Natural killer cell (primary cell): ENCODE measurements at regions not wholly inside any gene's neighbourhood (a gene's known extent, or its start where the extent isn't known, plus 50 kb on each side); places are given as distances from the start of the nearest gene placed in this dataset.

Experiments
- ATAC-seq, 3 donors: fragments of 150-1000 bp in 2 of 3; fragments of 200-7000 bp in 1 of 3; cut with Tn5 transposase; 1 replicate in 1 of 3; 2 replicates in 2 of 3; pipeline ENCODE4 v1.10.0; 2021; ENCODE audit warnings: mild to moderate bottlenecking in 2 of 3, moderate library complexity in 2 of 3
- DNase-seq, 2 donors: peaks; one replicate each; pipeline versions ENCODE4 v3.0.0 to v3.0.0-alpha.2; 2013 to 2021; ENCODE audit warnings: mixed read lengths in 1 of 2
- H3K27ac ChIP-seq: one replicate; pipeline ENCODE4 v1.5.1; 2013; ENCODE audit warnings: mild to moderate bottlenecking, low read length
- H3K27me3 ChIP-seq: one replicate; pipeline ENCODE4 v1.6.1; 2013; ENCODE audit warnings: low read length; ENCODE audit not compliant: control insufficient read depth, insufficient read depth
- H3K36me3 ChIP-seq: one replicate; pipeline ENCODE4 v1.6.1; 2013; ENCODE audit warnings: low read length; ENCODE audit not compliant: control insufficient read depth, insufficient read depth
- H3K4me1 ChIP-seq: one replicate; pipeline ENCODE4 v1.6.1; 2013; ENCODE audit warnings: low read length; ENCODE audit not compliant: control insufficient read depth, insufficient read depth
- H3K4me3 ChIP-seq: one replicate; pipeline ENCODE4 v1.5.1; 2013; ENCODE audit warnings: low read length
- H3K9me3 ChIP-seq: one replicate; pipeline ENCODE4 v1.6.1; 2013; ENCODE audit warnings: low read length; ENCODE audit not compliant: control insufficient read depth, insufficient read depth
- H3K27ac Mint-ChIP-seq, 2 donors: one replicate each; pipeline ENCODE4 v1.8.0; 2022; ENCODE audit warnings: mild to moderate bottlenecking in 2 of 2, mixed read lengths in 2 of 2, moderate library complexity in 1 of 2
- H3K27me3 Mint-ChIP-seq, 2 donors: one replicate each; pipeline ENCODE4 v1.8.0; 2022; ENCODE audit warnings: low read depth in 2 of 2, mixed read lengths in 2 of 2
- H3K36me3 Mint-ChIP-seq: one replicate; pipeline ENCODE4 v1.8.0; 2022; ENCODE audit warnings: mixed read lengths
- H3K4me1 Mint-ChIP-seq, 2 donors: one replicate each; pipeline ENCODE4 v1.8.0; 2022; ENCODE audit warnings: mixed read lengths in 2 of 2
- H3K4me3 Mint-ChIP-seq: one replicate; pipeline ENCODE4 v1.8.0; 2022; ENCODE audit warnings: mild to moderate bottlenecking, moderate library complexity, mixed read lengths
- H3K9me3 Mint-ChIP-seq, 2 donors: one replicate each; pipeline ENCODE4 v1.8.0; 2022; ENCODE audit warnings: mixed read lengths in 2 of 2
- CTCF ChIP-seq: fragments of 200-600 bp; IDR thresholded peaks from one replicate; pipeline ENCODE4 v1.8.0; 2022; ENCODE audit warnings: antibody characterized with exemption
- WGBS: methylation state at CpG from one replicate; pipeline ENCODE4 v1.1.7; 2013; ENCODE audit warnings: missing lambda C conversion rate; ENCODE audit not compliant: insufficient coverage; 5-methylcytosine and 5-hydroxymethylcytosine counted together
- intact Hi-C: fragments of 100-400 bp; cut with micrococcal nuclease; formaldehyde crosslinking; loops from one replicate; pipeline ENCODE4 v1.14.2; 2022

- Histone ChIP-seq H3K36me3 (no peaks in the 10 kb centered on the region), H3K27ac (no peak overlapping the region), H3K4me3 (no peak overlapping the region), H3K27me3 (no peaks in the 10 kb centered on the region), H3K4me1 (no peaks in the 10 kb centered on the region), H3K9me3 (no peaks in the 10 kb centered on the region)
- DNase-seq (no peak), ATAC-seq (no peak)
- intact Hi-C loops, result no loop called here
- 92% methylated on average over 5 of the region's 5 CpGs for WGBS
- TF ChIP-seq CTCF, result no peak
- Mint-ChIP-seq H3K4me1 (no peaks in the 10 kb centered on the region), H3K9me3 (no peaks in the 10 kb centered on the region), H3K36me3 (no peaks in the 10 kb centered on the region), H3K4me3 (no peak overlapping the region), H3K27me3 (peaks cover 0 to 6% of the 10 kb centered on the region in 2 donors), H3K27ac (no peak overlapping the region)
Observed at GRCh38 chr15:38724827-38725226, 160.2 kb upstream of the RASGRP1 start.

- Mint-ChIP-seq H3K27ac (no peak overlapping the region), H3K4me1 (no peaks in the 10 kb centered on the region), H3K36me3 (no peaks in the 10 kb centered on the region), H3K9me3 (no peaks in the 10 kb centered on the region), H3K27me3 (peaks cover 0 to 13% of the 10 kb centered on the region in 2 donors), H3K4me3 (no peak overlapping the region)
- DNase-seq (no peak), ATAC-seq (no peak)
- no peak for TF ChIP-seq CTCF
- Histone ChIP-seq H3K9me3 (no peaks in the 10 kb centered on the region), H3K4me3 (no peak overlapping the region), H3K27ac (no peak overlapping the region), H3K4me1 (no peaks in the 10 kb centered on the region), H3K36me3 (no peaks in the 10 kb centered on the region), H3K27me3 (no peaks in the 10 kb centered on the region)
- 78% methylated on average over 1 of the region's 1 CpG for WGBS
- intact Hi-C loops, result no loop called here
Observed at GRCh38 chr15:38726187-38726586, 161.6 kb upstream of the RASGRP1 start.

DNA sequence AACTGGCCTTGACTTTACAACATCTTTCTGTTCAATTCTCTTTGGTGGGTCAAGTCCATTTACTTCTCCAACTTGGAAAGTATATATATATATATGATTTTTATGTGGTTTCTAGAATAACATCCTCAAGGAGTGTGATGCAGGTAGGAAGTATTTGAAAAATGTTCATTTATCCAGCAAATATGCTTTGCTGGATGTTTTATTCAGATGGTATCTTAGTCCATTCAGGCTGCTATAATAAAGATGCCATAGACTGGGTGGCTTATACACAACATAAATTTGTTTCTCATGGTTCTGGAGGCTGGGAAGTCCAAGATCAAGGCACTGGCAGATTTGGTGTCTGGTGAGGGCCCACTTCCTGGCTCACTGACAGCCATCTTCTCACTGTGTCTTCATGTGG, 168.7 kb upstream of the RASGRP1 start:
- H3K9me3 Mint-ChIP-seq, result no peaks in the 10 kb centered on the region
- DNase-seq (no peak), ATAC-seq (no peak)
- Histone ChIP-seq H3K27ac (no peak overlapping the region), H3K27me3 (no peaks in the 10 kb centered on the region), H3K36me3 (no peaks in the 10 kb centered on the region), H3K4me1 (no peaks in the 10 kb centered on the region), H3K9me3 (no peaks in the 10 kb centered on the region), H3K4me3 (no peak overlapping the region)
- no peak overlapping the region for H3K4me3 Mint-ChIP-seq
- intact Hi-C loops, result no loop called here
- no peak overlapping the region for H3K27ac Mint-ChIP-seq
- no peaks in the 10 kb centered on the region for H3K36me3 Mint-ChIP-seq
- H3K27me3 Mint-ChIP-seq, result peaks cover 7 to 9% of the 10 kb centered on the region in 2 donors
- no peaks in the 10 kb centered on the region for H3K4me1 Mint-ChIP-seq
- TF ChIP-seq CTCF, result no peak

- Histone ChIP-seq H3K4me1 (no peaks in the 10 kb centered on the region), H3K4me3 (no peak overlapping the region), H3K27me3 (no peaks in the 10 kb centered on the region), H3K36me3 (no peaks in the 10 kb centered on the region), H3K9me3 (no peaks in the 10 kb centered on the region), H3K27ac (no peak overlapping the region)
- TF ChIP-seq CTCF, result no peak
- intact Hi-C loops, result no loop called here
- ATAC-seq (no peak), DNase-seq (no peak)
- H3K27ac Mint-ChIP-seq, result no peak overlapping the region
- H3K4me3 Mint-ChIP-seq, result no peak overlapping the region
- 87% methylated on average over 5 of the region's 5 CpGs for WGBS
- H3K36me3 Mint-ChIP-seq, result no peaks in the 10 kb centered on the region
- no peaks in the 10 kb centered on the region for H3K4me1 Mint-ChIP-seq
- H3K27me3 Mint-ChIP-seq, result peaks cover 7 to 20% of the 10 kb centered on the region in 2 donors
- no peaks in the 10 kb centered on the region for H3K9me3 Mint-ChIP-seq
Observed at GRCh38 chr15:38740206-38740605, 175.6 kb upstream of the RASGRP1 start.
